Neural cell (in vitro differentiated cells): ENCODE measurements at regions not wholly inside any gene's neighbourhood (a gene's known extent, or its start where the extent isn't known, plus 50 kb on each side); places are given as distances from the start of the nearest gene placed in this dataset.

ENCODE experiments used
- H2AFZ ChIP-seq: fragments of 200-600, 300-800 bp; sonication (generic), shearing (Covaris generic); 2 replicates; pipeline ENCODE4 v1.6.0; 2014; ENCODE audit warnings: low read depth, mild to moderate bottlenecking, antibody characterized with exemption, low read length, moderate library complexity
- H3F3A ChIP-seq: fragments of 200-600 bp; shearing (Covaris generic); 2 replicates; pipeline ENCODE4 v1.6.1; 2016; ENCODE audit warnings: mild to moderate bottlenecking, moderate library complexity, mixed read lengths, antibody characterized with exemption, low read length; ENCODE audit not compliant: insufficient read depth, poor library complexity, severe bottlenecking
- H3K27ac ChIP-seq: fragments of 200-600, 300-800 bp; sonication (generic), shearing (Covaris generic); 2 replicates; pipeline ENCODE4 v1.5.1; 2014; ENCODE audit warnings: mild to moderate bottlenecking, low read length, moderate library complexity
- H3K27me3 ChIP-seq: fragments of 300-800, 200-600 bp; sonication (generic), shearing (Covaris generic); 2 replicates; pipeline ENCODE4 v1.6.0; 2014; ENCODE audit warnings: mild to moderate bottlenecking, low read depth, low read length, moderate library complexity; ENCODE audit not compliant: insufficient read depth
- H3K36me3 ChIP-seq: fragments of 300-800, 200-600 bp; sonication (generic), shearing (Covaris generic); 2 replicates; pipeline ENCODE4 v1.5.1; 2014; ENCODE audit warnings: mild to moderate bottlenecking, antibody characterized with exemption, low read length, moderate library complexity; ENCODE audit not compliant: insufficient read depth
- H3K4me2 ChIP-seq: fragments of 300-800, 200-600 bp; sonication (generic), shearing (Covaris generic); 2 replicates; pipeline ENCODE4 v1.6.0; 2014; ENCODE audit warnings: mild to moderate bottlenecking, low read length
- H3K4me3 ChIP-seq: fragments of 300-800, 200-600 bp; sonication (generic), shearing (Covaris generic); 2 replicates; pipeline ENCODE4 v1.5.1; 2014; ENCODE audit warnings: mild to moderate bottlenecking, low read length, moderate library complexity
- H3K79me2 ChIP-seq: fragments of 200-600 bp; shearing (Covaris generic); replicated peaks from 2 replicates; pipeline ENCODE4 v1.6.0; 2014; ENCODE audit warnings: mild to moderate bottlenecking, low read length, moderate library complexity; ENCODE audit not compliant: insufficient read depth
- H3K9ac ChIP-seq: fragments of 300-800, 200-600 bp; sonication (generic), shearing (Covaris generic); 2 replicates; pipeline ENCODE4 v1.6.1; 2016; ENCODE audit warnings: mild to moderate bottlenecking, low read length, mixed read lengths
- H3K9me2 ChIP-seq: fragments of 200-600 bp; shearing (Covaris generic); 2 replicates; pipeline ENCODE4 v1.6.1; 2016; ENCODE audit warnings: mild to moderate bottlenecking, low read length, mixed read lengths; ENCODE audit not compliant: insufficient read depth
- H3K9me3 ChIP-seq: fragments of 200-600, 300-800 bp; sonication (generic), shearing (Covaris generic); 2 replicates; pipeline ENCODE4 v1.6.1; 2016; ENCODE audit warnings: mild to moderate bottlenecking, mixed run types, low read length, moderate library complexity, mixed read lengths
- H4K20me1 ChIP-seq: fragments of 200-600 bp; shearing (Covaris generic); 2 replicates; pipeline ENCODE4 v1.6.1; 2016; ENCODE audit warnings: mild to moderate bottlenecking, mixed run types; ENCODE audit not compliant: insufficient read depth
- EP300 ChIP-seq: fragments of 450-650 bp; conservative IDR thresholded peaks from 2 replicates; pipeline ENCODE4 v1.6.1; 2014; ENCODE audit warnings: antibody characterized with exemption, mild to moderate bottlenecking, moderate library complexity; ENCODE audit not compliant: poor library complexity, severe bottlenecking
- EZH2 ChIP-seq: fragments of 200-600, 300-800 bp; shearing (Covaris generic), sonication (generic); IDR thresholded peaks from 2 replicates; pipeline ENCODE4 v1.6.1; 2014; ENCODE audit warnings: antibody characterized with exemption, low read length, borderline replicate concordance, mild to moderate bottlenecking; ENCODE audit not compliant: insufficient read depth, poor library complexity, severe bottlenecking
- MXI1 ChIP-seq: fragments of 450-650 bp; conservative IDR thresholded peaks from 2 replicates; pipeline ENCODE4 v1.6.1; 2014; ENCODE audit warnings: antibody characterized with exemption, mild to moderate bottlenecking; ENCODE audit not compliant: poor library complexity, severe bottlenecking
- POLR2AphosphoS5 ChIP-seq: IDR thresholded peaks from 2 replicates; pipeline ENCODE4 v1.6.1; 2012
- RAD21 ChIP-seq: fragments of 450-650 bp; conservative IDR thresholded peaks from 2 replicates; pipeline ENCODE4 v1.6.1; 2014; ENCODE audit warnings: antibody characterized with exemption, mild to moderate bottlenecking, moderate library complexity
- REST ChIP-seq: IDR thresholded peaks from 2 replicates; pipeline ENCODE4 v1.6.1; 2012; ENCODE audit warnings: borderline replicate concordance
- SMC3 ChIP-seq: fragments of 450-650 bp; conservative IDR thresholded peaks from 2 replicates; pipeline ENCODE4 v1.6.1; 2014; ENCODE audit warnings: antibody characterized with exemption, mild to moderate bottlenecking, moderate library complexity; ENCODE audit not compliant: poor library complexity
- TAF1 ChIP-seq: IDR thresholded peaks from 2 replicates; pipeline ENCODE4 v1.6.1; 2012; ENCODE audit warnings: low read depth
- TF ChIP-seq, protein P1 (sequence below): fragments of 450-650 bp; IDR thresholded peaks from 2 replicates; pipeline ENCODE4 v1.5.1; 2014; ENCODE audit warnings: antibody characterized with exemption, mild to moderate bottlenecking, moderate library complexity; ENCODE audit not compliant: poor library complexity, severe bottlenecking

DNA sequence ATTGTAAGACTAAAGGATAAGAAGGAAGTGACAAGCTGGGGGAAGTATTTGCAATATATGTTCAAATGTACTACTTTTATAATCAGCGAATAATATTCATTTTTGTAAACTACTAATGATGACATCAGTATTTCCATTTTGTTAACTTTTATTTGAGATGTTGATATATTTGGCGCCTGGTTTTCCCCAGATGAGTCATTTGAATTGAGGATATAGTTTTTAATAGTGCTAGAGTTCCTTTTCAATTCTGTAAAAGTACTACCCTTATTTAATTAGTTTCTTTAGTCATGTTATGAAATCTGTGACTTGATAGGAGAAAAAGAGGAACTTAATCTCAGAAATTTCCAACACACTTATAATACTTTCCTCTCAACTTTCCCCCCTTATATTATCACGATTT is 495.3 kb downstream of the IRS1 start:
- Histone ChIP-seq H3K36me3 (no peaks in the 10 kb centered on the region), H3K9ac (no peak overlapping the region), H3K4me3 (no peak overlapping the region), H3K9me3 (no peaks in the 10 kb centered on the region), H3K27me3 (no peaks in the 10 kb centered on the region), H3K9me2 (no peaks in the 10 kb centered on the region), H4K20me1 (no peaks in the 10 kb centered on the region), H2AFZ (no peak overlapping the region), H3K79me2 (no peaks in the 10 kb centered on the region), H3F3A (no peaks in the 10 kb centered on the region), H3K4me2 (no peak overlapping the region), H3K27ac (no peak overlapping the region)
- TF ChIP-seq TAF1 (no peak), EP300 (no peak), RAD21 (no peak), REST (no peak), POLR2AphosphoS5 (no peak), EZH2 (no peak), SMC3 (no peak)
- TF ChIP-seq, protein P1, sequence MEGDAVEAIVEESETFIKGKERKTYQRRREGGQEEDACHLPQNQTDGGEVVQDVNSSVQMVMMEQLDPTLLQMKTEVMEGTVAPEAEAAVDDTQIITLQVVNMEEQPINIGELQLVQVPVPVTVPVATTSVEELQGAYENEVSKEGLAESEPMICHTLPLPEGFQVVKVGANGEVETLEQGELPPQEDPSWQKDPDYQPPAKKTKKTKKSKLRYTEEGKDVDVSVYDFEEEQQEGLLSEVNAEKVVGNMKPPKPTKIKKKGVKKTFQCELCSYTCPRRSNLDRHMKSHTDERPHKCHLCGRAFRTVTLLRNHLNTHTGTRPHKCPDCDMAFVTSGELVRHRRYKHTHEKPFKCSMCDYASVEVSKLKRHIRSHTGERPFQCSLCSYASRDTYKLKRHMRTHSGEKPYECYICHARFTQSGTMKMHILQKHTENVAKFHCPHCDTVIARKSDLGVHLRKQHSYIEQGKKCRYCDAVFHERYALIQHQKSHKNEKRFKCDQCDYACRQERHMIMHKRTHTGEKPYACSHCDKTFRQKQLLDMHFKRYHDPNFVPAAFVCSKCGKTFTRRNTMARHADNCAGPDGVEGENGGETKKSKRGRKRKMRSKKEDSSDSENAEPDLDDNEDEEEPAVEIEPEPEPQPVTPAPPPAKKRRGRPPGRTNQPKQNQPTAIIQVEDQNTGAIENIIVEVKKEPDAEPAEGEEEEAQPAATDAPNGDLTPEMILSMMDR = no peak

DNA sequence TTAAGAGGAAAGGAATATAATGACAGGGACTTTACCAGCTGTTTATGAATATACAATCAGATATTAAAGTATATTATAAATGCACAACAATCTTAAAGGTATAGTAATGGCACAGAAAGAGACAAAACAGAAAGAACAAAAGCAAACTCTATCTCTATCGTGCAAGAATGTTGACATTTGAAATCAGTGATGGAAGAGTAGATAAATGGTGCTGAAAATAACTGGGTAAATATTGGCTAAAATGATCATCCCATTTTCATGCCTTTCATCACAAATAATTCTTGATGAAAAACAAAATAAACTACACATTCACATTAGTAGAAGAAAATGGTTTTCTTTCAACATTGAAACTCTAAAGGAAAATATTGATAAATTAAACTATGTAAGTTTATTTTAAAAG is 495.9 kb downstream of the IRS1 start:
- Histone ChIP-seq H3K79me2 (no peaks in the 10 kb centered on the region), H3K9me2 (no peaks in the 10 kb centered on the region), H3K27ac (no peak overlapping the region), H3K4me2 (no peak overlapping the region), H3F3A (no peaks in the 10 kb centered on the region), H2AFZ (no peak overlapping the region), H4K20me1 (no peaks in the 10 kb centered on the region), H3K9me3 (no peaks in the 10 kb centered on the region), H3K27me3 (no peaks in the 10 kb centered on the region), H3K4me3 (no peak overlapping the region), H3K36me3 (no peaks in the 10 kb centered on the region), H3K9ac (no peak overlapping the region)
- no peak for TF ChIP-seq RAD21
- TF ChIP-seq SMC3 = no peak
- no peak for TF ChIP-seq POLR2AphosphoS5
- TF ChIP-seq REST = no peak
- TF ChIP-seq, protein P1 = no peak
- no peak for TF ChIP-seq TAF1
- TF ChIP-seq EP300 = no peak
- no peak for TF ChIP-seq EZH2
- no peak for TF ChIP-seq MXI1
